GM19035 (cell line): ENCODE measurements at regions not wholly inside any gene's neighbourhood (a gene's known extent, or its start where the extent isn't known, plus 50 kb on each side); places are given as distances from the start of the nearest gene placed in this dataset.
"Not testable (repeated sequence)": the region's sequence is repeated elsewhere in the genome, so short reads cannot be mapped to it uniquely, and the experiment has no call there.

Experiments
- ATAC-seq: cut with Tn5 transposase; IDR thresholded peaks from one replicate; pipeline ENCODE4 v1.9.1; 2021; ENCODE audit not compliant: unreplicated experiment

DNA sequence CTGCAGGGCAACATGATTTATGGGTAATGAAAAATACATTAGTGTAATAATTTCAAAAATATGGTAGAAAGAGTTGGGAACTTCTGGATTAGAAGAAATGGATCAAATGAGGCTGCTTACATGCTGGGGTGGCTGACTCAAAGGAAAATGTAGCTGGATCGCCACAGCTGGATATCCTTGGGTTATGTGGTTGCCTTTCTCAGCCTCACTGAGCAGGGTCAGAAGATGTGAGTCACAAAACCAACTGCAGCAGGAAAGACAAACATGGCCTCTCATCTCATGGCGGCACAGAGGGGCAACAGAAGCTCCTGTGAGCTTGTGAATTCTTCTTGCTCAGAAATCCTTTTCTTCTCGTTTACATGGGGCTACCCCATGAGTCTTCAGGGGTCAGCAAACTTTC, 317.1 kb upstream of the SPRED2 start:
- no peak for ATAC-seq

DNA sequence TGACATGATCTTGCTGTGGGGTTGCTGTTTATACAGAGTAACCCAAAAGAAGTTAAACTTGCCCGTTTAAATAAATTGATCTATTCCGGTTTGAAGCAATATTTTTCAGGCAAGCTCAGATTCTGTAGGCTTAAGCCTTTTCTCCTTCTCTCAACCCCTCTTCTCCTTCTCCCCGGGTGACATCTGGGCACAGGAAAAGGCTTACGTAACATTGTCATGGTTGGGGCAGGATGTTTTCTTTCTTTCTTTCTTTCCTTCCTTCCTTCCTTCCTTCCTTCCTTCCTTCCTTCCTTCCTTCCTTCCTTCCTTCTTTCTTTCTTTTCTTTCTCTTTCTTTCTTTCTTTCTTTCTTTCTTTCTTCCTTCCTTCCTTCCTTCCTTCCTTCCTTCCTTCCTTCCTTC, 315.5 kb upstream of the SPRED2 start:
- not testable (repeated sequence) for ATAC-seq

- ATAC-seq: no peak
These were observed 314.7 kb upstream of the SPRED2 start for GRCh38 chr2:65746931-65747675.

- no peak for ATAC-seq
These were observed 312.2 kb upstream of the SPRED2 start for GRCh38 chr2:65744477-65745200.

GRCh38 chr2:65742977-65743376, 310.6 kb upstream of the SPRED2 start:
- ATAC-seq: no peak

DNA sequence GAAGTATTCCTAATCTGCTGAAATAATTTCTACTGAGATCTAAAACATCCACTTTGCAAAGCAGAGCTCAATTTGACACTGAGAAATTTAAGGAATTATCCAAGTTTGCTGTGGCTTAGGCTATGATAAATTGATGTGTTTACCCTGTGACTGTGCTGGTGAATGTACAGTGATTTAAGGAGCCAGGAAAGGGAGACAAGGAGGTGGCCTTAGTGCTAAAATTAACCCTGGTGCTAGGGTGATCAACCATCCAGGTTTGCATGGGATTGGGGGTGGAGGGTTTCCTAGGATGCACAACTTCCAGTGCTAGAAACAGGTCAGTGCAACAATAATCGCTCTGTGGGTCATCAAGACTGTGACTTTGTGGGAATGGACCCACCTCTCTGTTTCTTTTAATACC, 307.5 kb upstream of the SPRED2 start:
- no peak for ATAC-seq

- no peak for ATAC-seq
These were observed 305.1 kb upstream of the SPRED2 start for GRCh38 chr2:65737452-65738011.

DNA sequence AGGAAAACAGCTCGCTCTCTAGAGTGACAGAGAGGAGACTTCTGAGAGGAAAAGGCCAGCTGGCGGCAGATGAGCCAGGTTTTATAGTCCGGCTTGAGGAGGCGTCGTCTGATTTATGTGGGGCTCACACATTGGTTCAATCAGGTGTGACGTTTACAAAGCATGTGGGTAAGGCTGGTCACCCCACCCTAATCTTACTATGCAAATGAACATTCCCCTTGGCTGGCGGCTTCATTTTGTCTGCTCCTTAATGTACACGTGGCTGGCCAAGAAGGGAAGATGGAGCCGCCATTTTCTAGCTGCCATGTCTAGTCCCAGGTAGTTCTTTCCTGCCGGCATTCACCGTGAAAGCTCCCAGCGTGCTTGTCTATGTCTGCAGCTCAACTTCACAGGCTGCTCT, 299.1 kb upstream of the SPRED2 start:
- no peak for ATAC-seq

DNA sequence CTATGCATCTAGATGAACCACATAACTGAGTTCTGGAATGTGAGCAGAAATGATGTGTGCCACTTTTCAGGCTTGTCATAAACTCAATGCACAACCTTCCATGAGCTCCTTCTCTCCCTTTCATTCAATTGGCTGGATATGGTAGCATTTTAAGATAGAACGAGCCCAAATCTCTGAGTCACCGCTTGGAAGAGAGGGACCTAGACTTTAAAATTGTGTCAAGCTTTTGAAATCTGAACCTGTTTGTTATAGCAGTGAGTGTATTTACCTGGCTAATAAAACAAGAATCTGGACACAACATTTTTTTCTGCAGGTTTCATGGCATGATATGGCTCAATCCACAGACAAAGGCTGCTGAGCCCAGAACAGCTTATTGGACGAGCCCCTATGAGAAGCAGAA, 297.8 kb upstream of the SPRED2 start:
- no peak for ATAC-seq

- ATAC-seq: no peak
These were observed 296.8 kb upstream of the SPRED2 start for GRCh38 chr2:65729246-65729645.

DNA sequence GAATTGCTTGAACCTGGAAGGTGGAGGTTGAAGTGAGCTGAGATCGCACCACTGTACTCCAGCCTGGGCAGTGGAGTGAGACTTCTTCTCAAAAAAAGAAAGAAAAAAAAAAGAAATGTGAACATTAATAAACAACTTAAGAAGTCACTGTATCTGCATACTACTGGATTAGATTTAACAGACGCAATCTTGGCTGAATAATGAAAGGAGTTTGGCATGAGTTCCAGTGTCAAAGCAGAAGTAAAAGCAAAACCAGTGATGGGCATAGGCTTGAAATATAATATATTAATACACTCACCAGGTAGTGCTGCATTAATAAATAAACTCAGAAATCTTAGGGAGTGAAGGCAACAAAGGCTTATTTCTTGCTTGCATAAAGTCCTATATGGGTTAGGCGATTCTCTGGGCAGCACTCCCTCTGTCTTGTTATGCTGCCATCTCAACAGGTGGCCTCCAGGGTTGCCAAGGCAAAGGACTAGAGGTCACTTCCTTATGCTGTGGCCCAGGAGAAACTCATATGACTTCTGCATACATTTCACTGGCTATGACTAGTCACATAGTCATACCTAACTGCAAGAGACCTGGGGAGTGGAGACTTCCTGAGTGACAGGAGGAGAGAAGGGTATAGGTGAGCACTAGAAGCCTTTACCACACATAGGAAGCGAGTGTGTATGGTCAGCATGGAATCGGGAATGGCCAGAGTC, 296.2 kb upstream of the SPRED2 start:
- ATAC-seq: no peak

- ATAC-seq: no peak
These were observed 295.4 kb upstream of the SPRED2 start for GRCh38 chr2:65727816-65728215.

GRCh38 chr2:65727381-65727780, 295.0 kb upstream of the SPRED2 start:
- no peak for ATAC-seq

- no peak for ATAC-seq
These were observed 292.4 kb upstream of the SPRED2 start for GRCh38 chr2:65724752-65725151.

- ATAC-seq: no peak
These were observed 291.9 kb upstream of the SPRED2 start for GRCh38 chr2:65724336-65724735.

- ATAC-seq: no peak
These were observed 289.8 kb upstream of the SPRED2 start for GRCh38 chr2:65722028-65722778.

DNA sequence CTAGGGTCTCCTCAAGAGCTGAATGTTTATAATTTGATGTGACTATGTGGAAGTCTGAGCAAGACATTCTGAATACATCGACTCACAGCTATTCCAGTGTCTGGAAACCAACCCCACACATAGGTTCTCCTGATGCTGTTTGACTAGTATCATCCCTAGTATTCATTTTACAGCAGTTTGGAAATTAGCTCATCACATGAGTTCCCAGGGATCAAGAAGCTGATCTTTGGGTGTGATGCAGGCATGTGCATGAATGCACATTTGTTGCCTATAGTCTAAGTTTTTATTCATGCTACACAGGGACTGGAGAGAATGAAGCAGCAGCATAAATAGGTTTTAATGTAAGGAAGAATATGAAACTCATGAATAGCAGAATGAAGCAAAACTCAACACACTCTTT, 284.3 kb upstream of the SPRED2 start:
- no peak for ATAC-seq

- no peak for ATAC-seq
These were observed 282.9 kb upstream of the SPRED2 start for GRCh38 chr2:65715323-65715722.

GRCh38 chr2:65714866-65715265, 282.5 kb upstream of the SPRED2 start:
- ATAC-seq: no peak

- no peak for ATAC-seq
These were observed 279.5 kb upstream of the SPRED2 start for GRCh38 chr2:65711863-65712262.

DNA sequence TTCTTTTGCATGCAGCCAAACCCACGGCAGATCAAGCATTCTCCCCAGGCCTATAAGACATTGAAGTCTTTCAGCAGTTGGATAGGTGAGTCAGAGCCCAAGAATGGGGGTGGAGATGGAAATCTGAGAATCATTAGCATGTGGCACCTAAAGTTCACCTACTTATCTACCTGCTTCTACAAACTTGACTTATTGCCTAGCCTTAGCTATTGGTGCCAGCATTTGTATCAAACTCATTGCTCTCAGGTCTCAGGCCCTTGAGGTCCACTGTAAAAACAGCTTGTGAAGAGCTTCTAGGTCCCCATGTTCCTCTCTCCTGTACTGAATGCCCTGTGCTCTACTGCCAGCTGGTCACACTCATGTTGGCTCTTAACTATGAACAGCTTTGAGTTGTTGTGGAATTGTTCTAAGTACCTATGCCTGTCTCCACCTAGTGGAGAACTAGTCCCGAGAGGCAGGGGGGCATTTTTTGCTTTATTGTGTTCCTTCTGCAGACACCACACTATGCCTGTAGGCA, 278.4 kb upstream of the SPRED2 start:
- ATAC-seq: no peak
